IPS DF 19.7 (cell line): ENCODE measurements at regions not wholly inside any gene's neighbourhood (a gene's known extent, or its start where the extent isn't known, plus 50 kb on each side); places are given as distances from the start of the nearest gene placed in this dataset.
A peak's percentile ranks its signal among the peaks of the same experiment; 100 is the strongest.

Source experiments
- DNase-seq: peaks from one replicate; pipeline ENCODE4 v3.0.0-alpha.2; 2013; ENCODE audit warnings: low read depth, low spot score

- no peak for DNase-seq
These were observed 216.5 kb upstream of the AADAT start for GRCh38 chr4:170306208-170306607.

GRCh38 chr4:170305627-170306026, 215.9 kb upstream of the AADAT start:
- DNase-seq = no peak

- no peak for DNase-seq
These were observed 191.3 kb upstream of the AADAT start for GRCh38 chr4:170281027-170281426.

- DNase-seq = no peak
These were observed 188.7 kb upstream of the AADAT start for GRCh38 chr4:170278460-170278859.

- DNase-seq = no peak
These were observed 184.9 kb upstream of the AADAT start for GRCh38 chr4:170274616-170275015.

- DNase-seq = no peak
These were observed 183.2 kb upstream of the AADAT start for GRCh38 chr4:170272959-170273358.

- no peak for DNase-seq
These were observed 182.0 kb upstream of the AADAT start for GRCh38 chr4:170271723-170272122.

GRCh38 chr4:170270628-170271027, 180.9 kb upstream of the AADAT start:
- DNase-seq = no peak

- DNase-seq = no peak
These were observed 180.2 kb upstream of the AADAT start for GRCh38 chr4:170269950-170270349.

- DNase-seq = peak; percentile 88
These were observed 169.9 kb upstream of the AADAT start for GRCh38 chr4:170259631-170260153.

GRCh38 chr4:170256807-170257206, 167.1 kb upstream of the AADAT start:
- no peak for DNase-seq

- no peak for DNase-seq
These were observed 158.8 kb upstream of the AADAT start for GRCh38 chr4:170248576-170248975.

GRCh38 chr4:170248029-170248428, 158.3 kb upstream of the AADAT start:
- no peak for DNase-seq

- no peak for DNase-seq
These were observed 157.8 kb upstream of the AADAT start for GRCh38 chr4:170247596-170247995.

- DNase-seq = peak; percentile 17
These were observed 154.0 kb upstream of the AADAT start for GRCh38 chr4:170243662-170244288.

GRCh38 chr4:170242471-170242870, 152.7 kb upstream of the AADAT start:
- DNase-seq = no peak

GRCh38 chr4:170234800-170235199, 145.0 kb upstream of the AADAT start:
- DNase-seq = no peak

- DNase-seq = no peak
These were observed 141.6 kb upstream of the AADAT start for GRCh38 chr4:170231377-170231776.

- no peak for DNase-seq
These were observed 140.5 kb upstream of the AADAT start for GRCh38 chr4:170230242-170230641.

- no peak for DNase-seq
These were observed 139.2 kb upstream of the AADAT start for GRCh38 chr4:170229006-170229405.

GRCh38 chr4:170227928-170228327, 138.2 kb upstream of the AADAT start:
- no peak for DNase-seq

GRCh38 chr4:170226288-170226687, 136.5 kb upstream of the AADAT start:
- DNase-seq = peak; percentile 12

GRCh38 chr4:170214731-170215130, 125.0 kb upstream of the AADAT start:
- DNase-seq = no peak

- no peak for DNase-seq
These were observed 124.3 kb upstream of the AADAT start for GRCh38 chr4:170214101-170214500.
